Inflammatory macrophage (primary cell): ENCODE measurements at regions not wholly inside any gene's neighbourhood (a gene's known extent, or its start where the extent isn't known, plus 50 kb on each side); places are given as distances from the start of the nearest gene placed in this dataset.
"Not testable (repeated sequence)": the region's sequence is repeated elsewhere in the genome, so short reads cannot be mapped to it uniquely, and the experiment has no call there.

Source experiments
- DNase-seq, 2 donors: peaks; one replicate each; pipeline ENCODE4 v3.0.0-alpha.2; 2020 to 2022

DNA sequence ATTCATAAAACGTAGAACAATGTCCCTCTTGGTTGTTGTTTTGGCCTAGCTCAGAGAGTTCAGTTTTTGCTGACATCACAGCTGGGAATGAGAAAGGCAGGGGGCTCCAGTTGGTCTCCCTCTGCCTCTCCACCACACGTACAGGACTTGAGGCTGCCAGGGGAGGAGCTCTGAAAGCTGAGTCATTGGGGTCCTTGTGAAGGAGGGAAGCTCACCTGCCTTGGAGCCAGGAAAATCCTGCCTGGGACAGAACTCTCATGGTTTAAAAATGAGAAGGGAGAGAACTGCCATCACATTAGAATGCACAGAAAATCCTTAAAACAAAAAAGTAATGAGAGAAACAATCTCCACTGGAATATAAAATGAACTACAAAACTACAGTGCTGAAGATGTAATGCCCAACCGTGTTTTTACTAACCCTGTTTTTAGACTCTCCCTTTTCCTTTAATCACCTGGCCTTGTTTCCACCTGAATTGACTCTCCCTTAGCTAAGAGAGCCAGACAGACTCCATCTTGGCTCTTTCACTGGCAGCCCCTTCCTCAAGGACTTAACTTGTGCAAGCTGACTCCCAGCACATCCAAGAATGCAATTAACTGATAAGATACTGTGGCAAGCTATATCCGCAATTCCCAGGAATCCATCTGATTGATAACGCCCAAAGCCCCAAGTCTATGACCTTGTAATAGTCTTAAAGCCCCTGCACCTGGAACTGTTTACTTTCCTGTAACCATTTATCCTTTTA is 58.6 kb upstream of the TARP start:
- not testable (repeated sequence) for DNase-seq

DNA sequence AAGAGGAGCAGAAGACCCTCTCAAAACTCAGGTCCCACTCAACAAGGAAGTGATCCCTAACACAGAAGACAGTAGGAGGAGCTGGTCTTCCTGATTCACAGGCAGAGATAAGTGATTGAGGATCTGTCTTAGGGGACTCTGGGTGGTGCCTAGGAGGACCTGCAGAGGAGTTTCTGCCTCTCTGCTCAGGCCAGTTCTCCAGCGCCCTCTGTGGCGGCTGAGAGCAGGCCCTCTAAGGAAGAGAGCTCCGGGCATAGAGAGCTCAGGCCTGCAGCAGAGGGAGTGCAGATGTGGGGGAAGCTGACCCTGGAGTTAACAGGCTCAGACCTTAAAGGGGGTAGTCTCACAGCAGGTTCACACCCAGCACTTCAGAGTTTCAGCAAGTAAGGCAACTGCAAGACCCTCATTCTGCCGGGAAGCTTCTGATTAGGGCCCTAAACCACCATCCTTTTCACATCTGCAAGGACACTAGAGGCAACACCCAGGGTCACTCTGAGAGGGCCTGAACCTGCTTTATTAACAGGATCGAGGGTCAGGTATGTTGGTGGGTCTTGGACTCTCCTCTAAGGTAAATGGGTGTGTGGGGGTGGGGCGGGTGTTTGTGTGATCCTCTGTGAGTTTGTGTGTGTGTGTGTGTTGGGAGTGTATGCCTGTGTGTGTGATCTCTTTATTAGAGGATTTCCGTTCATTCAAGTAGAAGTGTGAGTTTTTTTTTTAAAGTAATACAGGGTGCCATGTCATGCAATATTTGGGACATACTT is 57.6 kb upstream of the TARP start:
- DNase-seq, result peak; percentile 38 to 42

DNA sequence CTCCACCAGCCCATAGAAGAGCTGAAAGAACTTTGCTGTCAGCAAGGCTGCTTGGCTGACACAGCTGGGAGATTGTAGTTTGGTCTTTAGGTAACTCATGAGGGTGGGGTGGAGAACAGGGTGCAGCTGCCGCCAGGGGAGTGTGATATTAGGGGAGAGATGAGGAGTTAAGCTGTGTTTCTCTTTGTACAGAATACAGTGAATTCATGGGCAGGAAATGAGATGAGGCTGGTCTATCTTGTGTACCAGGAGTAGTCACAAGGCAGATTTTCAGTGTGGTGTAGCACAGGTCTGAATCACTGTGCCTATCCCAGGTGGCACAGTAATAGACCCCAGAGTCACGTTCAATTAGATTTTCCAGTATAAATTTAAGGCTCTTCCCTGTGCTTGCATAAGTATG is 56.6 kb upstream of the TARP start:
- no peak for DNase-seq

DNA sequence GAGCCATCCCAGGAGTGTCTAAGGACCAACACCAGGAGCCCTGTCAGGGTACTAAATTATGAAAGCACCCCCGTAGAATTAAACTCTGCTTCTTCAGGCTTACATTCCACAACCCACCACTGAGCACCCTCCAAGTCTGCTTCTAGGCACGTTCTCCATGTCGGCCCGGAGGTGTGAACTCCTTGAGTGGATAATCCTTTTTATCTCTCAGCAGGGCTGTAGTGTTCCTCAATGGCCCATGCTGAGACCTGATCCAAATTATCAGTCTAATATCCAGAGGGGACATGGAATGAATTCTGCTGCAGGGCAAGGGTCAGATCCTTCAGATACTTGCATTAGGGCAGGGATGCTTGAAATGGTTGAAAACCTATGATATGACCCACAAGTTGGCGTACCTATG is 55.9 kb upstream of the TARP start:
- no peak for DNase-seq

DNA sequence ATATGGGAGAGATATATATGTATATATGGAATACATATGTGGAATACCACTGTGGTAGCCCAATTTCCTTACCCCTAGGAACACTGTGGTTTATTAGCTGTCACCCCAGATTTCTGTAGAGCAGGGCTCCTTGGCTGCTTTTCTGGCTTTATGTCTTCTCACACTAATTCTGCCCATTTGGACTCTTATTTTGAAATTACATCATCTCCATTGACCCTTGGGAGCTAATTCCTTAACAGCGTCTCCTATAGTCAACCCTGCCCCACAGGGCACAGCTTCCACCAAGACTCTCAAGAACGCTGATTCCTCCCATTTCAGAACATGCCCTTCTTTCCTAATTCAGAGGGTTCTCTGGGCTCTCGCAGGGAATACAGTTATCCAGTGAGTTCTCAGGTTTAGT is 55.4 kb upstream of the TARP start:
- no peak for DNase-seq

DNA sequence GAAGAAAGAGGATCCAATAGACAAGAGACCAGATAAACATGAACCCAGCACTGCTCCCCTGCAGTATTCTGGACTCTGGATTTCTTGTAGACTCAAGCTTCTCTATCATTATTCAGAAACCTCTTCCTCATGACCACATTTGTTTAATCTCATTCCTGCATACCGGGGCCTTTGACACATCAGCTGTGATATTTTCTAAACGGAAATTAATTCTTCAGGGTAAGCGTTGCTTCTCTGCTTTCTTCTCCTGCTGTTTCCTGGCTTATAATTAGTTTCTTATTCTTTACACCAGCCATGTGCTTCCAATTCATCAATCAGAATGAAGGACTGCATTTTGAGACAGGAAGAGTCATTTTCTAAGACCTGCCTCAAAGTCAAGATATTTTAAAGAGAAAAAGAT is 54.2 kb upstream of the TARP start:
- no peak for DNase-seq
